Keratinocyte (primary cell): ENCODE measurements at regions not wholly inside any gene's neighbourhood (a gene's known extent, or its start where the extent isn't known, plus 50 kb on each side); places are given as distances from the start of the nearest gene placed in this dataset.

Experiments
- DNase-seq: peaks from one replicate; pipeline ENCODE4 v3.0.0-alpha.2; 2011; ENCODE audit warnings: low read depth, missing footprints, low spot score
- FAIRE-seq: peaks from 2 replicates; lab custom pipeline; 2011; peaks lifted over from hg19 to GRCh38; lab: Jason Lieb, UNC
- H2AFZ ChIP-seq: 2 replicates; pipeline ENCODE4 v1.6.0; 2012; ENCODE audit warnings: low read length, control low read depth, inconsistent platforms; ENCODE audit not compliant: control insufficient read depth
- H3K27ac ChIP-seq: 2 replicates; pipeline ENCODE4 v1.5.1; 2011; ENCODE audit warnings: low read length; ENCODE audit not compliant: control insufficient read depth, insufficient read depth
- H3K27me3 ChIP-seq: 3 replicates; pipeline ENCODE4 v1.6.0; 2011; ENCODE audit warnings: low read length; ENCODE audit not compliant: control insufficient read depth, insufficient read depth; ENCODE audit errors: extremely low read depth
- H3K36me3 ChIP-seq, 2 experiments: 2 replicates in 1 of 2; 3 replicates in 1 of 2; pipeline ENCODE4 v1.5.1; 2011; ENCODE audit warnings: low read length in 2 of 2, mild to moderate bottlenecking in 1 of 2; ENCODE audit not compliant: control insufficient read depth in 2 of 2, insufficient read depth in 2 of 2; ENCODE audit errors: extremely low read depth in 1 of 2
- H3K4me1 ChIP-seq: 3 replicates; pipeline ENCODE4 v1.5.1; 2011; ENCODE audit warnings: low read length; ENCODE audit not compliant: control insufficient read depth, insufficient read depth; ENCODE audit errors: extremely low read depth
- H3K4me2 ChIP-seq: 3 replicates; pipeline ENCODE4 v1.6.0; 2011; ENCODE audit warnings: low read depth, low read length; ENCODE audit not compliant: control insufficient read depth, insufficient read depth; ENCODE audit errors: extremely low read depth
- H3K4me3 ChIP-seq, 3 experiments: fragments of 200-600 bp in 1 of 3; sonication (generic) in 1 of 3; 2 replicates in 2 of 3; 3 replicates in 1 of 3; pipeline ENCODE4 v1.5.1; 2011 to 2016; ENCODE audit warnings: low read length in 3 of 3, mild to moderate bottlenecking in 3 of 3, control low read depth in 2 of 3, inconsistent platforms in 1 of 3, low read depth in 1 of 3, mixed read lengths in 1 of 3, mixed run types in 1 of 3, moderate library complexity in 1 of 3; ENCODE audit not compliant: control insufficient read depth in 2 of 3, insufficient read depth in 2 of 3; ENCODE audit errors: extremely low read depth in 1 of 3
- H3K79me2 ChIP-seq: 2 replicates; pipeline ENCODE4 v1.6.0; 2012; ENCODE audit warnings: low read length; ENCODE audit not compliant: control insufficient read depth, insufficient read depth
- H3K9ac ChIP-seq: 3 replicates; pipeline ENCODE4 v1.6.0; 2011; ENCODE audit warnings: low read length; ENCODE audit not compliant: control insufficient read depth, insufficient read depth; ENCODE audit errors: extremely low read depth
- H3K9me1 ChIP-seq: 3 replicates; pipeline ENCODE4 v1.6.0; 2011; ENCODE audit warnings: low read length; ENCODE audit not compliant: control insufficient read depth, insufficient read depth; ENCODE audit errors: extremely low read depth
- H3K9me3 ChIP-seq: 2 replicates; pipeline ENCODE4 v1.5.1; 2012; ENCODE audit warnings: low read depth, low read length; ENCODE audit not compliant: control insufficient read depth
- H4K20me1 ChIP-seq: 3 replicates; pipeline ENCODE4 v1.6.0; 2011; ENCODE audit warnings: low read length; ENCODE audit not compliant: control insufficient read depth, insufficient read depth; ENCODE audit errors: extremely low read depth
- CTCF ChIP-seq, 3 experiments: IDR thresholded peaks in 1 of 3; conservative IDR thresholded peaks in 1 of 3; optimal IDR thresholded peaks in 1 of 3; 2 replicates in 2 of 3; 3 replicates in 1 of 3; pipeline versions ENCODE3 to v1.5.1; 2011; ENCODE audit warnings: low read length in 3 of 3, mild to moderate bottlenecking in 3 of 3, moderate library complexity in 2 of 3, control low read depth in 1 of 3, inconsistent platforms in 1 of 3; ENCODE audit not compliant: insufficient read depth in 2 of 3; ENCODE audit errors: extremely low read depth in 1 of 3
- EZH2 ChIP-seq: IDR thresholded peaks from one replicate; pipeline ENCODE4 v1.6.1; 2012; ENCODE audit warnings: inconsistent platforms, mild to moderate bottlenecking, low read length, moderate library complexity
- dilution Hi-C: fragments of 300-500 bp; cut with MboI; formaldehyde crosslinking; loops from one replicate; pipeline ENCODE4 v1.7.0; 2020; ENCODE audit warnings: low sequenced_read_pairs; ENCODE audit not compliant: extremely low pct_ligation_motif_present

- no peaks in the 10 kb centered on the region for H3K4me1 ChIP-seq
- no peaks in the 10 kb centered on the region for H3K9me1 ChIP-seq
- no peak overlapping the region for H3K4me3 ChIP-seq
- H3K36me3 ChIP-seq = no peaks in the 10 kb centered on the region
- no peak overlapping the region for H2AFZ ChIP-seq
- DNase-seq (no peak), FAIRE-seq (no peak)
- no peaks in the 10 kb centered on the region for H3K79me2 ChIP-seq
- dilution Hi-C loops = no loop called here
- TF ChIP-seq CTCF (optimal IDR thresholded peaks at IDR 0.05 in 1 of 3, IDR thresholded peaks at IDR 0.05 in 1 of 3, conservative IDR thresholded peaks at IDR 0.05 in 1 of 3; ENCODE audit: extremely low read depth in 1 of 3, insufficient read depth in 2 of 3, low read length in 3 of 3) = no peak
- TF ChIP-seq EZH2 = no peak
- no peak overlapping the region for H3K4me2 ChIP-seq
- H3K27me3 ChIP-seq = no peaks in the 10 kb centered on the region
- no peaks in the 10 kb centered on the region for H3K9me3 ChIP-seq
- H3K27ac ChIP-seq = no peak overlapping the region
- H3K9ac ChIP-seq = no peak overlapping the region
- H4K20me1 ChIP-seq = no peaks in the 10 kb centered on the region
Observed at GRCh38 chr5:92916036-92916435, 665.0 kb downstream of the NR2F1-AS1 start.

GRCh38 chr5:92912283-92912682 is 668.7 kb downstream of the NR2F1-AS1 start:
- no peak for TF ChIP-seq CTCF (optimal IDR thresholded peaks at IDR 0.05 in 1 of 3, IDR thresholded peaks at IDR 0.05 in 1 of 3, conservative IDR thresholded peaks at IDR 0.05 in 1 of 3; ENCODE audit: extremely low read depth in 1 of 3, insufficient read depth in 2 of 3, low read length in 3 of 3)
- no peak for TF ChIP-seq EZH2
- Histone ChIP-seq H3K4me2 (no peak overlapping the region), H3K27me3 (no peaks in the 10 kb centered on the region), H3K36me3 (no peaks in the 10 kb centered on the region), H4K20me1 (no peaks in the 10 kb centered on the region), H3K9me3 (no peaks in the 10 kb centered on the region), H2AFZ (no peak overlapping the region), H3K79me2 (no peaks in the 10 kb centered on the region), H3K4me1 (no peaks in the 10 kb centered on the region), H3K4me3 (no peak overlapping the region), H3K9ac (no peak overlapping the region), H3K27ac (no peak overlapping the region), H3K9me1 (no peaks in the 10 kb centered on the region)
- dilution Hi-C loops = no loop called here
- DNase-seq = no peak
- FAIRE-seq = no peak
